Type B pancreatic cell (in vitro differentiated cells): ENCODE measurements at regions not wholly inside any gene's neighbourhood (a gene's known extent, or its start where the extent isn't known, plus 50 kb on each side); places are given as distances from the start of the nearest gene placed in this dataset.

Source experiments
- DNase-seq: peaks from one replicate; pipeline ENCODE4 v3.0.0; 2021; ENCODE audit warnings: mixed read lengths; ENCODE audit not compliant: unreplicated experiment; ENCODE audit errors: extremely low spot score
- H3K27ac Mint-ChIP-seq: 2 replicates; pipeline ENCODE4 v1.8.0; 2021; ENCODE audit warnings: mild to moderate bottlenecking, mixed read lengths
- H3K27me3 Mint-ChIP-seq: 2 replicates; pipeline ENCODE4 v1.8.0; 2021; ENCODE audit warnings: mixed read lengths
- H3K36me3 Mint-ChIP-seq: 2 replicates; pipeline ENCODE4 v1.8.0; 2021; ENCODE audit warnings: mixed read lengths
- H3K4me1 Mint-ChIP-seq: one replicate; pipeline ENCODE4 v1.8.0; 2021; ENCODE audit warnings: mixed read lengths; ENCODE audit not compliant: unreplicated experiment
- H3K4me3 Mint-ChIP-seq: 2 replicates; pipeline ENCODE4 v1.8.0; 2021; ENCODE audit warnings: mild to moderate bottlenecking, mixed read lengths
- H3K9me3 Mint-ChIP-seq: 2 replicates; pipeline ENCODE4 v1.8.0; 2021; ENCODE audit warnings: mixed read lengths
- TF ChIP-seq, protein P1 (sequence below): fragments of 200-600 bp; sonication (generic); conservative IDR thresholded peaks from 2 replicates; pipeline ENCODE4 v1.5.0; 2021; ENCODE audit warnings: antibody characterized with exemption, mild to moderate bottlenecking

DNA sequence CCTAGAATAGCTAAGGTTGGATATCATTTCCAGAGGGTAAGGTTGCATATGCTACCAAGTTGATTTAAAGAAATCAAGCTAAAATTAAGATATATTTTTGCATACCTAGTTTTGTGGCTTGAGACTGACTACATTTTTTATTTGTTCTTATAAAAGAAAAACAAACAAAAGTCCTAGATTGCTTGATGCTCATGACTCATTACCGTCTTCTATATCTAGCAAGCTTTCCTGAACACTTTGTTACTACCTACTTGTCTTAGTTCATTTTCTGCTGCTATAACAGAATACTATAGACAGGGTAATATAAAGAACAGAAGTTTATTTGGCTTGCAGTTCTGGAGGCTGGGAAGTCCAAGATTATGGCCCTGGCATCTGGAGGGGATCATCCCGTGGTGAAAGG lies 152.1 kb upstream of the THRB start:
- Mint-ChIP-seq H3K4me1 (peaks cover 4% of the 10 kb centered on the region), H3K27ac (no peak overlapping the region), H3K9me3 (no peaks in the 10 kb centered on the region), H3K36me3 (no peaks in the 10 kb centered on the region), H3K27me3 (peaks cover 2% of the 10 kb centered on the region), H3K4me3 (no peak overlapping the region)
- TF ChIP-seq, protein P1, sequence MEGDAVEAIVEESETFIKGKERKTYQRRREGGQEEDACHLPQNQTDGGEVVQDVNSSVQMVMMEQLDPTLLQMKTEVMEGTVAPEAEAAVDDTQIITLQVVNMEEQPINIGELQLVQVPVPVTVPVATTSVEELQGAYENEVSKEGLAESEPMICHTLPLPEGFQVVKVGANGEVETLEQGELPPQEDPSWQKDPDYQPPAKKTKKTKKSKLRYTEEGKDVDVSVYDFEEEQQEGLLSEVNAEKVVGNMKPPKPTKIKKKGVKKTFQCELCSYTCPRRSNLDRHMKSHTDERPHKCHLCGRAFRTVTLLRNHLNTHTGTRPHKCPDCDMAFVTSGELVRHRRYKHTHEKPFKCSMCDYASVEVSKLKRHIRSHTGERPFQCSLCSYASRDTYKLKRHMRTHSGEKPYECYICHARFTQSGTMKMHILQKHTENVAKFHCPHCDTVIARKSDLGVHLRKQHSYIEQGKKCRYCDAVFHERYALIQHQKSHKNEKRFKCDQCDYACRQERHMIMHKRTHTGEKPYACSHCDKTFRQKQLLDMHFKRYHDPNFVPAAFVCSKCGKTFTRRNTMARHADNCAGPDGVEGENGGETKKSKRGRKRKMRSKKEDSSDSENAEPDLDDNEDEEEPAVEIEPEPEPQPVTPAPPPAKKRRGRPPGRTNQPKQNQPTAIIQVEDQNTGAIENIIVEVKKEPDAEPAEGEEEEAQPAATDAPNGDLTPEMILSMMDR, result no peak
- DNase-seq, result no peak

DNA sequence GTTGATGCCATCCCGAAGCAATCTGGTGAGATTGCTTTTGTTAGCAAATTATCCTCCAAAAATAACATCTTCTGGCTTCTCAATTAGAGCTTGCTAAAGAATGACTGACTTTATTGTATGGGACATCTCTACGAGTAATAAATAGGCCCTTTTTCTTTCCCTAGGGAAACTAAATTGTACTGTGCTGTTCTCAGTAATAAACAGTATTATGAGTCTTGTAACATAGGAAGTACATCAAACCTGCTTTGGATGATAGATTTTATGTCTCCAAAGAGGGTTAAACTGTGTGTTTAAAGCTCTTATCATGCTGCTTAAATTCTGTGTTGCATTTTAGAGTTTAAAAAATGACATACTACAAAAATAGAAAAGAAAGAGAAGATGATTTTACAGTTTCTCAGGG lies 153.4 kb upstream of the THRB start:
- H3K4me3 Mint-ChIP-seq, result no peak overlapping the region
- DNase-seq, result no peak
- H3K4me1 Mint-ChIP-seq, result peaks cover 4% of the 10 kb centered on the region
- peaks cover 2% of the 10 kb centered on the region for H3K27me3 Mint-ChIP-seq
- H3K27ac Mint-ChIP-seq, result no peak overlapping the region
- TF ChIP-seq, protein P1, result no peak
- no peaks in the 10 kb centered on the region for H3K36me3 Mint-ChIP-seq
- no peaks in the 10 kb centered on the region for H3K9me3 Mint-ChIP-seq

DNA sequence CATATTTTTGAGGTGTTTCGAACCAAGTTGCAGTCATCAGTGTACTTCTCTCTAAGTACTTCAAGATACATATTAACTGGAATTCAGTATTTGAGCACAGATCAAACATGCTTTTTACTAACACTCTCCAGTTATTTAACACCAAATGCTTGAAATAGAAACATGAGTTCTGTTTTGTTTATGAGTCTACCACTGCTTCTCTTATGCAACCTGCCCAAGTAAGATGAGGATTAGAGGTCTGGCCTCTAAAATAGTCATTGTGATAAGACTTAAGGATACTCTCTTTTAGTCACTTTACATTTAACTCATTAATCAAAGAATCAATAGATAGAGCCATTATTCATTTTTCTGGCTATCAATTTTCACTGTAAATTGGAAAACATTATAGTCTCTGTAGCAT lies 156.2 kb upstream of the THRB start:
- TF ChIP-seq, protein P1, result no peak
- H3K36me3 Mint-ChIP-seq, result no peaks in the 10 kb centered on the region
- H3K27me3 Mint-ChIP-seq, result no peaks in the 10 kb centered on the region
- peaks cover 4% of the 10 kb centered on the region for H3K4me1 Mint-ChIP-seq
- no peaks in the 10 kb centered on the region for H3K9me3 Mint-ChIP-seq
- no peak overlapping the region for H3K27ac Mint-ChIP-seq
- no peak for DNase-seq
- H3K4me3 Mint-ChIP-seq, result no peak overlapping the region

DNA sequence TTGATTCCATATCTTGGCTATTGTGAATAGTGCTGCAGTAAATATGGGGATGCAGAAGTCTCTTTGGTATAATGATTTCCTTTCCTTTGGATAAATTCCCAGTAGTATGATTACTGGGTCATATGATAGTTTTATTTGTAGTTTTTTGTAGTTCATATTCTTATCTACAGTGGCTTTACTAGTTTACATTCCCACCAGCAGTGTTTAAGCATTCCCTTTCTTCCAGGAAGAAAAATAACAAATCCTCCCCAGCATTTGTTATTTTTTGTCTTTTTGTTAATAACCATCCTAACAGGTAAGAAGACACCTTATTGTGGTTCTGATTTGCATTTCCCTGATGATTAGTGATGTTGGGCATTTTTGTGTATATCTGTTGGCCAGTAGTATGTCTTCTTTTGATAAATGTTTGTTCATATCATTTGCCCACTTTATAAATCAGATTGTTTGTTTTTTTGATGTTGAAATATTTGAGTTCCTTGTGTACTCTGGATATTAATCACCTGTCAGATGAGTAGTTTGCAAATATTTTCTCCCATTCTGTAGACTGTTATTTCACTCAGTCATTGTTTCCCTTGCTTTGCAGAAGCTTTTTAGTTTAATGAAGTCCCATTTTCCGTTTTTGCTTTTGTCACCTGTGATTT lies 163.3 kb upstream of the THRB start:
- H3K27ac Mint-ChIP-seq, result no peak overlapping the region
- no peak overlapping the region for H3K4me3 Mint-ChIP-seq
- no peak for DNase-seq
- H3K27me3 Mint-ChIP-seq, result no peaks in the 10 kb centered on the region
- no peaks in the 10 kb centered on the region for H3K9me3 Mint-ChIP-seq
- TF ChIP-seq, protein P1, result no peak
- H3K4me1 Mint-ChIP-seq, result no peaks in the 10 kb centered on the region
- H3K36me3 Mint-ChIP-seq, result no peaks in the 10 kb centered on the region

DNA sequence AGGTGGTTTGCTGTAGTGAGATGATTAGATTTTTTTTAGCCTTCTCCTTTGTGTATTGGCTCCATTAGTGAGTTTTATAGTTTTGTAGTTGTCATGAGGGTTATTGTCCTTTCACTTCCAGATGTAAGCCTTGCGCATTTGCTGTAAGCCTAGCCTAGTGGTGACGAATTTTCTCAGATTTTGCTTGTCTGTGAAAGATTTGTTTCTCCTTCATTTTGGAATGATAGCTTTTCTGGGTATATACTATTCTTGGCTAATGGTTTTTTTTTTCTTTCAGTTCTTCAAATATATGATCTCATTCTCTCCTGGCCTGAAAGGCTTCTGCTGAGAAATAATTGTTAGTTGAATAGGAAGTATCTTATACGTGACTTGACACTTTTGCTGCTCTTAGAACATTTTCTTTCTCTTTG lies 166.5 kb upstream of the THRB start:
- H3K9me3 Mint-ChIP-seq, result no peaks in the 10 kb centered on the region
- no peak overlapping the region for H3K4me3 Mint-ChIP-seq
- no peaks in the 10 kb centered on the region for H3K4me1 Mint-ChIP-seq
- TF ChIP-seq, protein P1, result no peak
- no peaks in the 10 kb centered on the region for H3K27me3 Mint-ChIP-seq
- no peaks in the 10 kb centered on the region for H3K36me3 Mint-ChIP-seq
- DNase-seq, result no peak
- H3K27ac Mint-ChIP-seq, result no peak overlapping the region
